HK-2 (cell line): ENCODE measurements at regions not wholly inside any gene's neighbourhood (a gene's known extent, or its start where the extent isn't known, plus 50 kb on each side); places are given as distances from the start of the nearest gene placed in this dataset.

Experiments used
- DNase-seq: peaks from one replicate; pipeline ENCODE4 v3.0.0-alpha.2; 2018; ENCODE audit not compliant: unreplicated experiment

GRCh38 chr20:39318911-39319310, 356.8 kb downstream of the DHX35 start:
- DNase-seq: no peak

GRCh38 chr20:39312676-39313075, 350.5 kb downstream of the DHX35 start:
- DNase-seq: no peak

DNA sequence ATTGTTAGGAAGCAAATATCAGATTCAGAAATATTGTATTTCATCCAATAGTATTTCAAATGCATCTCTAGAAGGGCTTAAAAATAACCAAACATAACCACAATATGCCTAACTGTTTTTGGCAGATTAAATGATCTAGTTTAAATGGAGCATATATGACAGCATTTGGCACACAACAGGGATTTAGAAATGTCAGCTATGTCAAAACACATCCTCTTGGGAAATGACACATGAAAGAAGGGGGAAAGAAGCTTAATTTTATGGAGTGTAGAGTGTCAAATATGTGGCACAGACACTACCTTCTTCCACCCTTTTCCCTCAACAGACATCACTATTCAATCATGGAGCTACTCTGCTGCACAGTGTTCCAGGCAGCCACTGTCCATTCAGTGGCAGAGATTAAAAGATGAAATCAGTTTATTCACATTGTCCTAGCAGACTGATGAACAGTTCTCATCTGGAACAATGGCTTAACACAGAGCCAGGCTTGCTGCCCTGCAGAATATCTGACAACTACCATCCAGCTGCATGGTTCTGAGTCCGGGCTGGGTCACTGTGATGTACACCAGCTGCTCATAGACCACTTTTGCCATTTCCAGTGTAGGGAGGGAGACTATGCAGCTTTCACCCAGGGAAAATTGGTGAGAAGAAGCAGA, 349.8 kb downstream of the DHX35 start:
- no peak for DNase-seq

GRCh38 chr20:39310363-39310995, 348.3 kb downstream of the DHX35 start:
- DNase-seq: no peak

DNA sequence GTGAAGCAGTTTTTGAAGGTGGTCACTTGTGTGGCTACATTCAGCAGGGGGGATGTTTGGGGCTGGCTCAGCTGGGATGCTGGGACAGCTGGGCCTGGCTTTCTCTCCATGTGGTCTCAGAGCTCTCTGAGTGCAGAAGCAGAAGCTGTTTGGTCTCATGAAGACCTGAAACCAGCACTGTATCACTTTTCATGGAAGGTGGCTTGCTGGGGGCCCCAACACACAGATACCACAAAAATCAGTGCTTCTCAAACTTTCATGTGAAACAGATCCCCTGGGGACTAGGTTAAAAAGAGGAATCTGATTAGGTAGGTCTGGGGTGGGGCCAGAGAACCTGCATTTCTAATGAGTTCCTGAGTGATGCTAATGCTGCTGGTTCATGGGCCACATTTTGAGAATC, 347.3 kb downstream of the DHX35 start:
- DNase-seq: no peak

DNA sequence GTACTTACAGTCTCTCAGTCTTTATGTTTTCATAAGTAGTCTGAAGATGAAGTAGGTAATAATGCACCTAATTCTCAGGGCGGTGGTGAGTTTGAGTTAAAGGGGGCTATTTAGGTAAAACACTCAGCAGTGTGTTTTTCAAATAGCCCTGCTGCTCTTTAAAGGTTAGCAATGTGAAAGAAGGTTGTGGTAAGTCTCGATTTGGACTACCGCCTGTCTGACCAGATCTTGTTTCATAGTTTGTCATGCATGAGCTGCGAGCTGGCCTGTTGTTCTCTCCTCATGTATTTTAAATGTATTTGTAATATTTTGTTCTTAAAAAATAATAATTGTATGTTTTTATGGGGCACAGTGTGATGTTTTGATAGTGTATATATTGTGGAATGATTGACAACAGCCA, 340.2 kb downstream of the DHX35 start:
- no peak for DNase-seq

- no peak for DNase-seq
Observed at GRCh38 chr20:39299783-39300182, 337.6 kb downstream of the DHX35 start.

GRCh38 chr20:39298571-39299506, 336.7 kb downstream of the DHX35 start:
- DNase-seq: no peak

GRCh38 chr20:39298121-39298520, 336.0 kb downstream of the DHX35 start:
- DNase-seq: no peak

GRCh38 chr20:39295301-39295700, 333.2 kb downstream of the DHX35 start:
- no peak for DNase-seq

- DNase-seq: no peak
Observed at GRCh38 chr20:39294137-39294725, 332.1 kb downstream of the DHX35 start.

GRCh38 chr20:39292193-39292736, 330.1 kb downstream of the DHX35 start:
- no peak for DNase-seq

DNA sequence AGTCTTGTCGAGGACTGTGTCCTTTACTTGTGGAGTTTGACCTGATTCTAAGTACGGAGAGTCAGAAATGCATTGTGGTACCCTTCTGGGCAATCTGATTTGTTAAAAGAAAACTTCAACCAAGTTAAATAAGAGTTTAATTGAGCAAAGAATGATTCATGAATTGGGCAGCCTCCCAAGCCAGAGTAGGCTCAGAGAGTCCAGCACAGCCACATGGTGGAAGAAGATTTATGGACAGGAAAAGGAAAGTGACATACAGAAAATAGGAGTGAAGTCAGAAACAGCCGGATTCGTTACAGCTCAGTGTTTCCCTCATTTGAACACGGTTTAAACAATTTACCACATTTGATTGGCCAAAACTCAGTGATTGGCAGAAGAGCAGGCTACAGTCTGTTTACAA, 329.2 kb downstream of the DHX35 start:
- DNase-seq: no peak

DNA sequence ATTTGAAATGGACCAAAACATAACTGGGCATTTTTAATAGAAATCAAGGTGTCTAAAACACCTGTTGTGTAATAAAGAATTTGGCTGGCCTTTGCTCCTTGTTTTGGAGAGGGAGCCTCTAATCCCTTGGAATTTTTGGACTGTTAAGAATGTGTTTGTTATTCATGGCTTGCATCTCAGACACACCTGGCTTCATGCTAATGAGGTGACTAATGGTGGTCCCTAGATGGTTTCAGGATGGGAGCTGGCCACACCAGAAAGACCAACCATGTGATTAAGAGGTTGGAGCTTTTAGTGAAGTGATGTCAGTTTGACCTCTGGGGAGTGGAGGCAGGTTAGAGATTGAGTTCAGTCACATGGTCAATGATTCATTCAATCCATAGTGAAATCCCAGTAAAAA, 328.4 kb downstream of the DHX35 start:
- DNase-seq: no peak

GRCh38 chr20:39289831-39290230, 327.7 kb downstream of the DHX35 start:
- DNase-seq: no peak

DNA sequence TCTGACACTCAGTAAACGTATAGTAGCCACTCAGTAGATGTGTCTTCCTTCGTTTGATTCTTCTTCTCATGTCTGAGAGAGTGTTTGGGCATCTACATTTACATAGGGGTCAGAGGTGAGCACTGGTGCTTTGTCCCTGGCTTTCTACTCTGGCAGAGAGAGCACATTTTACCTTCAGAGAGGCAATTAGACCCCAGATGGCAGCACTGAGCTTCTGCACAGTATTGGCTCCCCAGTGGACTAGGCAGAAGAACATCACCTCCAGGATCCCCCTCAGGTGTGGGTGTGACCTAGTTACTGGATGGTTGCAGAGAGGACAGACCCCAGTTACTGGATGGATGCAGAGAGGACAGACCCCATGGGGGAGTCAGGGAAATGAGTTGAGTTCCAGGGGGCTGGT, 327.2 kb downstream of the DHX35 start:
- DNase-seq: no peak

DNA sequence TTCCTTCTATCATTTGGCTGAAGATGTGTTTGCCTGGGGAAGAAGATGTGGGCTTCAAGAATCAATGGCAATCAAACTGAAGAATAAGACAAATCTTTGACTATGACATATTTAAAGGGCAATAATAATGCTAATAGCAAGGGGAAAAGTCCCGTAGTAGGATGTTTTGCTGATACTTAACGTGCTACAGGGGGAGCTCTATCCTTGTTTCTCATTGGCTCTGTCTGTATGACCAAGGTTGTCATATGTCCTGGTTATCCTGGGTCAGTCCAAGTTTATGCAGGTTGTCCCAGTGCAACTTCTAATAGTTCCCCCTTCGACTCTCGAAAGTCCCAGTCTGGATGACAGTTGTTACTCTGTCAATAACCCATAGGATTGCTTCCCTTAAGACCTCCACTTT, 321.3 kb downstream of the DHX35 start:
- no peak for DNase-seq

GRCh38 chr20:39282619-39283092, 320.5 kb downstream of the DHX35 start:
- no peak for DNase-seq

GRCh38 chr20:39280875-39281274, 318.7 kb downstream of the DHX35 start:
- no peak for DNase-seq

GRCh38 chr20:39278230-39278788, 316.2 kb downstream of the DHX35 start:
- no peak for DNase-seq

DNA sequence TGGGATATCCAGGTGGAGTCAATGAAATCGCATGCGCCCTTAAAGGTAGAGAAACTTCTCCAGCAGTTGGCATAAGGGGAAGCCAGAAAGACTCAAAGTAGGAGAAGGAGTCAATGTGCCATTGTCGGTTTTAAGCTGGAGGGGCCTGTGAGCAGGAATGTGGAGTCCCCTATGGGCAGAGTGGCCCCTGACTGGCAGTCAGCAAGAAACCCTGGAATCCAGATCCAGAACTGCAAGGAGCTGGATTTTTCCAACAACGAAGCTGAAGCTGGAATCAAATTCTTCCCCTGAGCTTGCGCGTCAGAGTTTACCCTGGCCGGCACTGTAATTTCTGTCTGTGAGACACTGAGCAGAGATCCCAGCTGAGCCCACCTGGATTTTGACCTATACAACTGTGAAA, 315.0 kb downstream of the DHX35 start:
- DNase-seq: no peak
